Transverse colon (tissue), 4 donors: ENCODE measurements at regions not wholly inside any gene's neighbourhood (a gene's known extent, or its start where the extent isn't known, plus 50 kb on each side); places are given as distances from the start of the nearest gene placed in this dataset.

Source experiments
- POLR2A ChIP-seq: fragments of 450-650 bp; IDR thresholded peaks from one replicate; pipeline ENCODE4 v1.6.1; 2016; ENCODE audit warnings: antibody characterized with exemption, mild to moderate bottlenecking, moderate library complexity
- POLR2AphosphoS5 ChIP-seq, 3 donors: sonication (generic); formaldehyde crosslinking; IDR thresholded peaks; one replicate each; pipeline ENCODE4 v1.6.1; 2016; ENCODE audit warnings: antibody characterized with exemption in 3 of 3
- TF ChIP-seq, protein P1 (sequence below), 5 experiments: fragments of 200-600 bp in 3 of 5; fragments of 450-650 bp in 2 of 5; sonication (generic) in 3 of 5; IDR thresholded peaks; 1 replicate in 2 of 5; 2 replicates in 3 of 5; pipeline ENCODE4 v1.5.1; 2016 to 2017; ENCODE audit warnings: antibody characterized with exemption in 5 of 5, inconsistent platforms in 3 of 5, mild to moderate bottlenecking in 2 of 5, moderate library complexity in 1 of 5

DNA sequence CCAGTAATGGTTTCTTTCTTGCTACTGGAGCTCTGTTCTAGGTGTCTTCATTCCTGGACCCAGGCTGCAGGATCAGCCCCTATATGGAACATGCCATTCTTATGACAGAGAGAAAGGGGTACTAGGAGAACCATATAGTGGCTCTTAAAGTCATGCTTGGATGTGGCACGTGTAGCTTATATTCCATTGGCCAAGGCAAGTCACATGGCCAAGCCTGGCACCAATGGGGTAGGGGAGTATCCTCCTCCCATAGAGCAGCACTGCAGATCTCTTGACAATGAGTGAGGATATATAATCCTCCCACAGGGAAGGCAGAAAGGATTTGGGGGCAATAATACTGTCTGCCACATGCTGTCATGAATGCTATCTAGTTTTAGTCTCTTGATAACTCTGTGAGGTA, 193.3 kb downstream of the PALM2AKAP2 start:
- TF ChIP-seq, protein P1, sequence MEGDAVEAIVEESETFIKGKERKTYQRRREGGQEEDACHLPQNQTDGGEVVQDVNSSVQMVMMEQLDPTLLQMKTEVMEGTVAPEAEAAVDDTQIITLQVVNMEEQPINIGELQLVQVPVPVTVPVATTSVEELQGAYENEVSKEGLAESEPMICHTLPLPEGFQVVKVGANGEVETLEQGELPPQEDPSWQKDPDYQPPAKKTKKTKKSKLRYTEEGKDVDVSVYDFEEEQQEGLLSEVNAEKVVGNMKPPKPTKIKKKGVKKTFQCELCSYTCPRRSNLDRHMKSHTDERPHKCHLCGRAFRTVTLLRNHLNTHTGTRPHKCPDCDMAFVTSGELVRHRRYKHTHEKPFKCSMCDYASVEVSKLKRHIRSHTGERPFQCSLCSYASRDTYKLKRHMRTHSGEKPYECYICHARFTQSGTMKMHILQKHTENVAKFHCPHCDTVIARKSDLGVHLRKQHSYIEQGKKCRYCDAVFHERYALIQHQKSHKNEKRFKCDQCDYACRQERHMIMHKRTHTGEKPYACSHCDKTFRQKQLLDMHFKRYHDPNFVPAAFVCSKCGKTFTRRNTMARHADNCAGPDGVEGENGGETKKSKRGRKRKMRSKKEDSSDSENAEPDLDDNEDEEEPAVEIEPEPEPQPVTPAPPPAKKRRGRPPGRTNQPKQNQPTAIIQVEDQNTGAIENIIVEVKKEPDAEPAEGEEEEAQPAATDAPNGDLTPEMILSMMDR (IDR thresholded peaks at IDR 0.05): no peak
- TF ChIP-seq POLR2A (no peak), POLR2AphosphoS5 (IDR thresholded peaks at IDR 0.05) (no peak)
